ENCODE measurements at regions not wholly inside any gene's neighbourhood (a gene's known extent, or its start where the extent isn't known, plus 50 kb on each side); places are given as distances from the start of the nearest gene placed in this dataset.

DNA sequence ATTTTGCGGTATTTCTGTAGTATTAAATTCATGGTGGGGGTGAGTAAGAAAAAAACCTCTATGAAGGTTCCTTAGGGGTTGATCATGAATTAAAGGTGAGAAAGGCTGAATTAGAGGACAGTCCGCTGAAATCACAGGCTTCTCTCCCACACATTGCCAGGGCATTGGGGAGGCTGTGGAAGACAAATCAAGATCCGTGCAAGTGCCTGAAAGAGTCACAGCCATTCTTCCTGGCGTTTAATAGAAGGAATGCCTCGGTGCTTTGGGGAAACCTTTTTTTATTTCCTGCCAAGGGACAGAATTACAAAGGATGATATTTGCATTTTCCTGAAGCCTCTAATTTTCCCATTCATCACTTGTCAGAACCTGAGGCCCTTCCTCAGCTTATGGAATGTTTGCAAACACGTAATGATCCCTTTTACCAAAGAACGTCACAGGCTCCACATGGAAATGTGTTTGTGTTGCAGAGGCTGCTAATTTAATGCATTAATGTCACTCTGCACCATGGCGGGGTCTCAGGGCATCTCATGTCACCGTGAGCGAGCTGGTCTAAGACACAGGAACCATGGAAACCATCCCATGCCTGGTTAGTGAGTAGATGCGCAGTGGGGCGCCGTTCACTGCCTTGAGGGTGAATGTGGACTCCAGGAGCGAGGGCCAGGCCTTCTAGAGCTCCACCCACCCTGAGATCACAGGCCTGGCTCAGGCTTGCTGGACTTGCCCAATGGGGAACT, 185.9 kb upstream of the SULF2 start:
- ChIA-PET POLR2A (no interaction called here), CTCF (no interaction called here)
- Histone ChIP-seq H3K27me3 (ENCODE audit: control insufficient read depth, insufficient read depth, low read length) (0 out of 2 replicates have a peak, but pooled peaks cover 2% of the 10 kb centered on the region), H3K36me3 (ENCODE audit: control insufficient read depth, insufficient read depth, low read length) (no peaks in the 10 kb centered on the region), H3K4me3 (ENCODE audit: low read depth, low read length) (no peak overlapping the region)
- no peak for DNase-seq (ENCODE audit: low read depth)
- TF ChIP-seq, protein P1, sequence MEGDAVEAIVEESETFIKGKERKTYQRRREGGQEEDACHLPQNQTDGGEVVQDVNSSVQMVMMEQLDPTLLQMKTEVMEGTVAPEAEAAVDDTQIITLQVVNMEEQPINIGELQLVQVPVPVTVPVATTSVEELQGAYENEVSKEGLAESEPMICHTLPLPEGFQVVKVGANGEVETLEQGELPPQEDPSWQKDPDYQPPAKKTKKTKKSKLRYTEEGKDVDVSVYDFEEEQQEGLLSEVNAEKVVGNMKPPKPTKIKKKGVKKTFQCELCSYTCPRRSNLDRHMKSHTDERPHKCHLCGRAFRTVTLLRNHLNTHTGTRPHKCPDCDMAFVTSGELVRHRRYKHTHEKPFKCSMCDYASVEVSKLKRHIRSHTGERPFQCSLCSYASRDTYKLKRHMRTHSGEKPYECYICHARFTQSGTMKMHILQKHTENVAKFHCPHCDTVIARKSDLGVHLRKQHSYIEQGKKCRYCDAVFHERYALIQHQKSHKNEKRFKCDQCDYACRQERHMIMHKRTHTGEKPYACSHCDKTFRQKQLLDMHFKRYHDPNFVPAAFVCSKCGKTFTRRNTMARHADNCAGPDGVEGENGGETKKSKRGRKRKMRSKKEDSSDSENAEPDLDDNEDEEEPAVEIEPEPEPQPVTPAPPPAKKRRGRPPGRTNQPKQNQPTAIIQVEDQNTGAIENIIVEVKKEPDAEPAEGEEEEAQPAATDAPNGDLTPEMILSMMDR (IDR thresholded peaks at IDR 0.05; ENCODE audit: insufficient read depth, low read depth, low read length), result no peak

DNA sequence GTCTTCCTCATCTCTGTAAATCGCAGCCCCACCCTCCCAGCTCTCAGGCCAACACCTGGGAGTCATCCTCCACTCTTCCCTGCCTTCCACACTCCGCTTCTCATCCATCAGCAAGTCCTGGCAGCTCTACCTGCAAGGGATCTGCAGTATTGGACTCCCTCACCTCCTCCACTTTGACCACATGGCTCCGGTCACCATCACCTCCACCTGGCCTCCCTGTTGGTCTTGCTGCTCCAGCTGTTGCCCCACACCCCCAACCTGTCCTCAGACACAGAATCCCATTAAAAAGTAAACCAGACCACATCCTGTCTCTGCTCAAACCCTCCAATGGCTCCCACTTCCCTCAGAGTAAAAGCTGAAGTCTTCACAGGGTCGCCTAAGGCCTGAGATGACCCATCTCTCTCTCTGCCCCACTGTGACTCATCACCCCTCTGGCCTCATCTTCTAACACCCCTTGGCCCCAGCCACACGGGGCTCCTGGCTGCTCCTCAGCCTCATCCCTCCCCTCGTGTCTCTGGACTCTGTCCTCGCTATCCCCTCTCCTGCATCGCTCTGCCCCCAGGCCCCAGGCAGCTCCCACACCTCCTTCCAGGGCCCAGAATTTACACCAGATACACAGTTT, 185.1 kb upstream of the SULF2 start:
- Histone ChIP-seq H3K36me3 (ENCODE audit: control insufficient read depth, insufficient read depth, low read length) (no peaks in the 10 kb centered on the region), H3K4me3 (ENCODE audit: low read depth, low read length) (no peak overlapping the region), H3K27me3 (ENCODE audit: control insufficient read depth, insufficient read depth, low read length) (0 out of 2 replicates have a peak, but pooled peaks cover 2% of the 10 kb centered on the region)
- POLR2A ChIA-PET, result no interaction called here
- TF ChIP-seq, protein P1 (IDR thresholded peaks at IDR 0.05; ENCODE audit: insufficient read depth, low read depth, low read length), result no peak
- CTCF ChIA-PET, result no interaction called here
- DNase-seq (ENCODE audit: low read depth), result no peak

- DNase-seq (ENCODE audit: low read depth), result no peak
- no peak overlapping the region for H3K4me3 ChIP-seq (ENCODE audit: low read depth, low read length)
- TF ChIP-seq, protein P1 (IDR thresholded peaks at IDR 0.05; ENCODE audit: insufficient read depth, low read depth, low read length), result no peak
- CTCF ChIA-PET, result interaction anchor here (1.2 kb wide), 1 partner anchor 183 kb away, joined by 3 read pairs; no protein-coding TSS in a partner anchor
- H3K27me3 ChIP-seq (ENCODE audit: control insufficient read depth, insufficient read depth, low read length), result 0 out of 2 replicates have a peak, but pooled peaks cover 2% of the 10 kb centered on the region
- no peaks in the 10 kb centered on the region for H3K36me3 ChIP-seq (ENCODE audit: control insufficient read depth, insufficient read depth, low read length)
- POLR2A ChIA-PET, result no interaction called here
Observed at GRCh38 chr20:47969426-47969825, 184.1 kb upstream of the SULF2 start.

GRCh38 chr20:47968541-47969310, 183.4 kb upstream of the SULF2 start:
- ChIA-PET POLR2A (no interaction called here), CTCF (interaction anchor here (0.8 to 1.4 kb wide), 3 partner anchors 10 to 182 kb away, joined by 3 to 5 read pairs (median 3); no protein-coding TSS in a partner anchor)
- TF ChIP-seq, protein P1 (IDR thresholded peaks at IDR 0.05; ENCODE audit: insufficient read depth, low read depth, low read length), result no peak
- Histone ChIP-seq H3K4me3 (ENCODE audit: low read depth, low read length) (no peak overlapping the region), H3K27me3 (ENCODE audit: control insufficient read depth, insufficient read depth, low read length) (no peaks in the 10 kb centered on the region), H3K36me3 (ENCODE audit: control insufficient read depth, insufficient read depth, low read length) (no peaks in the 10 kb centered on the region)
- DNase-seq (ENCODE audit: low read depth), result no peak

DNA sequence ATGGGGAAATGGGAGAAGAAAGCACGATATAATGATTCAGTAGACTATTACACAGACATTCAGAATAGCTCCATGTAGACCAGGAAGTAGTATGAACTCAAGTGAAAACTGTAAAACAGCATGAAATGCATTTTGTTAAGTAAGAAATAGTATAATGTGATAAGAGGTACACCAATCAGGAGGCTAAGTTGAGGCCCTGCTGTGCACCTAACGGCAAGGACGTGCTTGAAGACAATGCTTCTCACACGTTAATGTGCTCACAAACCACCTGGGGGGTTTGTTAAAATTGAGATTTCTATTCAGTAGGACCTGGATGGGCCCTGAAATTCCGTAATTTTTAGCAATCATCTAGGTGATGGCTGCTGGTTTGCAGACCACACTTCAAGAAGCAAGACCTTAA, 178.9 kb upstream of the SULF2 start:
- H3K36me3 ChIP-seq (ENCODE audit: control insufficient read depth, insufficient read depth, low read length), result no peaks in the 10 kb centered on the region
- CTCF ChIA-PET, result interaction anchor here (1.5 kb wide), 1 partner anchor 10 kb away, joined by 3 read pairs; no protein-coding TSS in a partner anchor
- TF ChIP-seq, protein P1 (IDR thresholded peaks at IDR 0.05; ENCODE audit: insufficient read depth, low read depth, low read length), result no peak
- POLR2A ChIA-PET, result no interaction called here
- peaks cover 1% of the 10 kb centered on the region; the same call in 1 of the 2 replicates for H3K27me3 ChIP-seq (ENCODE audit: control insufficient read depth, insufficient read depth, low read length)
- DNase-seq (ENCODE audit: low read depth), result no peak
- no peak overlapping the region for H3K4me3 ChIP-seq (ENCODE audit: low read depth, low read length)
